Stimulated activated CD8-positive, alpha-beta memory T cell treated with anti-CD3 and anti-CD28 coated beads, Interleukin-4, amount 100 ng/mL, for 4 hours (primary cell): ENCODE measurements at regions not wholly inside any gene's neighbourhood (a gene's known extent, or its start where the extent isn't known, plus 50 kb on each side); places are given as distances from the start of the nearest gene placed in this dataset.

Experiments
- DNase-seq, 2 donors: peaks; one replicate each; pipeline ENCODE4 v3.0.0-alpha.2; 2020; ENCODE audit warnings: low read depth in 2 of 2, low spot score in 1 of 2

- DNase-seq = no peak
These were observed 131.1 kb downstream of the FAM161A start for GRCh38 chr2:61722800-61723199.

DNA sequence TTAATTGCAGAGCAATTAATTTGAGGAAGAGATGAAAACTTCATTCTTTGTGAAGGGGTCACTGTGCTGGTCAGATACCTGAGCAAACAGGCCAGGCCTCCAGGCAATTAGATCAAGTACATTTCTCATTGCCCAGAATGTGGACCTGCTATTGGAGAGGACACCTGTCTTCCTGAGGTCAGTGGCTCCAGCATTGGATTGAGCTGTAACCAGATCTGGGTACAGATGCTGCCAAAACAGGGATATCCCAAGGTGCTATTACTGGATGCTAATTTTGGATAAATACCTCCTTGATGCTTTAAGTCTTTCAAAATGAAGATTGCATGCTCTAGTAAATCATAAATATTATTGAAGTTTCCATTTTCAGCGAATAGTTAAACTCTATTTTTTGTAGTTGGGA is 131.5 kb downstream of the FAM161A start:
- DNase-seq = no peak

DNA sequence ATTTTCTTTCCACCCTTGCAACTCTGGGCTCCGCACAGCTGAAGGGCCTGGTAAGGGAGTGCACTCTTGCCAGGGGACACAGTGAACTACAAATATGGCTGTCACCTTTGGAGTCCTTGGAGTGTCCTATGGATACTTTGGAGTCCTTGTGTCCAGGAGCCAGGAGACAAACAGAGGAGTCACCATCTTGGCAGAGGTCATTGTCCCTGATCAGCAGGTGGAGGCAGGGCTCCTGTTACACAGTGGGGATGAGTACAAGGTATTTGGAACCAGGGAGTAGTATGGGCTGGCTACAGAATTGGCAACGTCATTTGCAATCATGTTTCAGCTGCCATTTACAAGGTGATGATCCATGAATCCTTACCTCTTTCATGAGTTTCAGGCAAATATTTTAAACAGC is 132.5 kb downstream of the FAM161A start:
- DNase-seq = no peak

DNA sequence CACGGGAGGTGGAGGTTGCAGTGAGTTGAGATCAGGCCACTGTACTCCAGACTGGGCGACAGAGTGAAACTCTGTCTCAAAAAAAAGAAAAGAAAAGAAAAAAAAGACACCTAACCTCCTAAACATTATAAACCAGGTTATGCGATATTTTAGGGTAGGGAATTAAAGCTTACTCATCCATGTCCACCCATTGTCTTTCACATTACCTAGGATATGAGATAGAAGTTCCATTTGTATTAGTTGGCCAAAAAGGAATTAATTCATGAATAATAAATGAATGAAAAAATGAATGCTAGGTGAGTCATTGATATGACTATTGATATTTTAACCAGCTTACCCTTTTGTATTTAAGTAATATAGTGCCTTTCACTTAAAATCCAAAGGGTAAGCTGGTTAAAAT is 132.9 kb downstream of the FAM161A start:
- DNase-seq = no peak

GRCh38 chr2:61718965-61719364 is 134.9 kb downstream of the FAM161A start:
- DNase-seq = no peak

DNA sequence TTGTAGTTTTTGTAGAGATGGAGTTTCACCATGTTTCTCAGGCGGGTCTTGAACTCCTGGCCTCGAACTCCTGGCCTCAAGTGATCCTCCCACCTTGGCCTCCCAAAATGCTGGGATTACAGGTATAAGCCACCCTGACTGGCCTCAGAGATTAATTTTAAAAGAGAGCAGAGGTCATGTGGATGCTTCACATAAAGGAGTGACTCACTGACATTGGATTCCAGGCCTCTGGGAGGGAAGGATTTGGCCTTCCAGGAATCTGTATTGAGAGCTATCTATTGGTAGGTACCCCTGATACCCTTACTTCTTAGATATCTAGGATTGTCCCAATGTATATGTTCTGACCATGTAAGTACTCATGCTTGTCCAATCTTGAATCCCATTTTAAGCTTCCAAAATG is 138.4 kb downstream of the FAM161A start:
- DNase-seq = no peak

DNA sequence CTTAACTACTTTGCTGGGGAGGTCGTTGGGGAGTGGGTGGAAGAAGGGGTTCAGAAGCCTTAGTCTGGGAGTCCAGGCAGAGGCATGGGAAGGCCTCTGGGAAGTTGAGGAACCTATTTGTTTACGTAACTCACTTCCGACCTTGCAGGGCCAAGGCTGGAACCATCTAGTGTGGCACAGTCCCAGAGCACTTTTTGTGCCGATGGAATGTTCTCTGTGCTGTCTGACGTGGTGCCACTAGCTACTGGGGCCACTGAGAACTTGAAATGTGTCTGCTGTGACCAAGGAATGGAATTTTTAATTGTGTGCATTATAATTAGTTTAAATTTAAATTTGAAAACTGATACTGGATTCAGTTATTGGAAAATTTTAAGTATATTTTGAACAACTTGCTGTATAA is 139.7 kb downstream of the FAM161A start:
- DNase-seq = no peak

DNA sequence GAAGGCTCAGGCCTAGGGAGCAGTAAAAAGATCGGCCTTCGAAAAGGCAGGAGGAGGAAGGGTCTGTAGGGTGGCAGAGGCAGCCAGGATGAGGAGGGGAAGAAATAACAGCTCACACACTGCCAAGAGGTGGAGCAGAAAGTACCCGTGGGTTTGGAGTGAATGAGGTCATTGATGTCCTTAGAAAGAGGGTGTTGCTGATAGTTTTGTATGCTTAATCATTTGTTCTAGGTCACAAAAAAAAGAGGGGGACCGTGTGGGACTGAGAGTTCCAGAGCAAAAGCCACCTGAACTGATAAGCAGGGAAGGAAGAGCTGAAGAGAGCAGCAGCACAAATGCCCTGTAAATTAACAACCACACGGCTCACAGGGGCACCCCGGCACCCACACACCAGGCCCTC is 140.4 kb downstream of the FAM161A start:
- no peak for DNase-seq

DNA sequence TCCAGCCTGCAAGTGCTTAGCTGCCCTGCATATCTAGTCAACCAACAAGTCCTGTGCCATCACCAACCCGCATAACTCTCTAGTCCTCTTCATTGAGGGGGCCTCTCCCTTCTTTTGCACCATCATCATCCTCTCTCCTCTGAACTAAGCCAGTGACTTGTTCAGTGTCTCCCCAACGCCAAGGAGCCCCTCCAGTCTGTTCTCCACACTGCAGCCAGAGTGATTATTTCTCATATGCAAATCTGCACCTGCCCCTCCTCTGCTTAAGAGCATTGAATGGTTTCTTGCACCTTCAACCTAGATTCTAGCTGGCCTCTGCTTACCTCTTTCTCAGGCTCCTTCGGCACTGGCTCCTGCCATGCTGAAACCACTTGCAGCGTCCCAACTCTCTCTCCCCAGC is 141.8 kb downstream of the FAM161A start:
- DNase-seq = no peak

- no peak for DNase-seq
These were observed 143.1 kb downstream of the FAM161A start for GRCh38 chr2:61710711-61711110.

DNA sequence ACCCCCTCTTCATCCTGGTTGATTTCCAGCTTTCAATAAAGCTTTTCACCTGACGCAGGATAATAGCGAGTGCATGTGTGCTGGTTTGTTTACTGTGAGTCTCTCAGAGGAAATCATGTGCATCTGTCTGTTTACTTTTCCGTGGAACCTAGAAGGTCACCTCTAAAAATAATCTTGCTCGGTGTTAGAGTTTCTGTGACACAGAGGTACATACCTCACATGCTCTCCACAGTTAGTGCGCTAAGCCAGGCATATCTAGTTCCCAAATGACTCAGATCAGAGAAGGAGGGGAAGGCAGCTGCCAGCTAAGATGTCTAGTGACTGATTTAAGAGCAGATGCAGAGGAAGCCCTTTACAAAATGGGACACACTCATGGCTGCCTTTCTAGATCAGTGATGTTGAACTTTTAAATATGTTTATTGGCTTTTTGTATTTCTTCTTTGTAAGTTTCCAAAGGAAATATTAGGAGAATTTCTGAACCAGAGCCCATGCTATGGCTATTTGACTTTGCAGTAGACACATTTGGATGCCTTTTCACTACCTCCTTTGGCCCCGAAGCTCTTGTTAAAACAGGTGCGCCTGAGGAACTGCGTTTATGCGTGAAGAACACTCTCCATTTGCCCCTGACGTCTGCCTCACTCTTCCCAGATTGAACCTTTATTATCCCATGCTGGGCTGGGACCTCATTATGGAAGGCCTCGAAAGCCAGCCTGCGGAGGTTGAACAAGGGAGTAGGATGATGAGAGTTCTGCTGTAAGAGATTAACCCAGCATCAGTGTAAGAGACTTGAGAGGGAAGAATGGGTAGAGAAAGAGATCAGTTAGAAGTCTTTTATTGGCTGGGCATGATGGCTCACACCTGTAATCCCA is 145.6 kb downstream of the FAM161A start:
- no peak for DNase-seq

DNA sequence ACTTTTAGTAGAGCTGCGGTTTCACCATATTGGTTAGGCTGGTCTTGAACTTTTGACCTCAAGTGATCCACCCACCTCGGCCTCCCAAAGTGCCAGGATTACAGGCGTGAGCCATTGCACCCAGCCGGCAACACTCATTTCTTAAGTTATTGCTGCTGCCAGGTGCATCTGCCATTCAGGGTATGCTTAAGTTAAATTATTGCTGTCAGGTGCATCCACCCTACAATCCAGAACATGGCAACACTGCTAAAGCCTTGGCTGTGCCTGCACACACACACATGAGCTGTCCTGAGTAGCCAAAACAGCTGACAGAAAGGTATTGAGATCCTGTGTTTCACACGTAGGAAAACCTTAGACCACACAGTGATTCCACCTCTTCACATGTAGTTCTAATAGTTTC is 148.2 kb downstream of the FAM161A start:
- DNase-seq = no peak

- DNase-seq = no peak
These were observed 149.5 kb downstream of the FAM161A start for GRCh38 chr2:61704364-61704763.

GRCh38 chr2:61702088-61702467 is 151.8 kb downstream of the FAM161A start:
- no peak for DNase-seq

- no peak for DNase-seq
These were observed 153.4 kb downstream of the FAM161A start for GRCh38 chr2:61700464-61700863.

- peak; percentile 67 to 76 for DNase-seq
These were observed 156.4 kb upstream of the XPO1 start for GRCh38 chr2:61694312-61695274.

GRCh38 chr2:61693744-61694143 is 155.6 kb upstream of the XPO1 start:
- no peak for DNase-seq

GRCh38 chr2:61690078-61690596 is 152.0 kb upstream of the XPO1 start:
- no peak for DNase-seq

DNA sequence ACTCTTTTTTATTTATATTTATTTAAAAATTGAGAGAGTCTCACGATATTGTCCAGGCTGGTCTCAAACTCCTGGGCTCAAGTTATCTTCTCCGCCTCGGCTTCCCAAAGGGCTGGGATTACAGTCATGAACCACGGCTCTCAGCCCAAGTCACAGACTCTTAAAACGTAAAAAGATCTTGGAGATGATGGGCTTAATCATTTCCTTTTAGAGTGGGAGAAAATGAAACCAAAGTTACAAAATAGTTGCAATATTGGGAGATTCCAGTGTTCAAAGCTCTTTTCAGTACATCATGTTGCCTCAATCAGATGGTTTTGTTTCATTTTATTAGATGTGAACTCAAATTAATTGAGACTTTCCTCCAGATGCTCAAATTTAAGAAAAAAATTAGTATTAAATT is 151.4 kb upstream of the XPO1 start:
- DNase-seq = no peak

DNA sequence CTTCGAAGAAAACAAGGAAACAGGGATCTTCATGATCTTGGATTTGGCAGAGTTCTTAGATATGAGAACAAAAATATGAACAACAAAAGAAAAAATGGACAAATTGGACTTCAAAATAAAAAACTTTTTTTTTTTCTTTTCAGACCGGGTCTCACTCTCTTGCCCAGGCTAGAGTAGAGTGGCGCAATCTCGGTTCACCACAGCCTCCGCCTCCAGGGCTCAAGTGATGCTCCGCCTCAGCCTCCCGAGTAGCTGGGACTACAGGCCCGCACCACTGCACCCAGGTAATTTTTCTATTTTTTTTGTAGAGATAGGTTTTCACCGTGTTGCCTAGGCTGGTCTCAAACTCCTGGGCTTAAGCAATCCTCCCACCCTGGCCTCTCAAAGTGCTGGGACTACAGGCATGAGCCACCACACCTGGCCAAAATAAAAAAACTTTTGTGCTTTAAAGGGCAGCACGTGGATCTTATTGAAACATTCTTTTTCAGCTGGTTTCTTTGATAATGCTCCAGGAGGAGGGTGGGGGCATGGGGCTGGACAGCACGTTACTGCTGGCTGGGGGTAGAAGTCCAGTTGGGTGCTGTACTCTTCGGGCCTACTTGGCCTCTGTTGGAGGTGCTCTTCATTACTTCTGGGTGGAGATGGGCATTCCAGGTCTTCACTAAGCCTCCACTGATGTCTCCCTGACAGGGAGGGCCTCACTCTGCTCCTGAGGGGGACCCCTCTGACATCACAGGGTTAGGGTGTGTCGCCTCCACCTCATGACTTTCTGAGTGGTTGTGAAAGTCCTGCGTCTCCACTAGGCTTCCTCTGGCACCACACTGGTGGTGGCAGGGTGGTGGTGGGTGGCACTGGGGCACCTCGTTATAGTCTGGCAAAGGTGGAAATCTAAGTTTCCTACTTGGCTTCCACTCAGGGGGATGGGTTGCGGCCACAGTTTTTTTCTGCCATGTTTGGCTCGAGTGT is 150.5 kb upstream of the XPO1 start:
- DNase-seq = no peak

- DNase-seq = no peak
These were observed 140.9 kb upstream of the XPO1 start for GRCh38 chr2:61679096-61679495.
